Common myeloid progenitor, CD34-positive (primary cell): ENCODE measurements at regions not wholly inside any gene's neighbourhood (a gene's known extent, or its start where the extent isn't known, plus 50 kb on each side); places are given as distances from the start of the nearest gene placed in this dataset.

ENCODE experiments used
- CTCF ChIA-PET: fragments of 350-600 bp; sonication (Branson Sonifier 250); formaldehyde crosslinking; loops from one replicate; lab custom pipeline; 2021; ENCODE audit warnings: antibody characterized with exemption; lab: Charles Lee
- POLR2A ChIA-PET: fragments of 350-600 bp; sonication (Branson Sonifier 250); formaldehyde crosslinking; loops from one replicate; lab custom pipeline; 2021; ENCODE audit warnings: antibody characterized with exemption; lab: Charles Lee
- DNase-seq, 3 donors: peaks; one replicate each; pipeline versions ENCODE4 v3.0.0 to v3.0.0-alpha.2; 2013
- H3K27ac ChIP-seq, 2 experiments: 1 replicate in 1 of 2; 2 replicates in 1 of 2; pipeline ENCODE4 v1.7.0; 2013; ENCODE audit warnings: inconsistent platforms in 2 of 2, low read length in 2 of 2, mild to moderate bottlenecking in 2 of 2, low read depth in 1 of 2, moderate library complexity in 1 of 2; ENCODE audit not compliant: severe bottlenecking in 2 of 2, insufficient read depth in 1 of 2, poor library complexity in 1 of 2
- H3K27me3 ChIP-seq, 5 experiments: replicated peaks in 2 of 5; 1 replicate in 3 of 5; 2 replicates in 2 of 5; pipeline versions ENCODE4 v1.6.1 to v1.7.0; 2013; ENCODE audit warnings: low read length in 4 of 5, mild to moderate bottlenecking in 2 of 5, moderate library complexity in 2 of 5, inconsistent platforms in 1 of 5; ENCODE audit not compliant: insufficient read depth in 5 of 5, control insufficient read depth in 4 of 5
- H3K36me3 ChIP-seq, 4 experiments: 1 replicate in 2 of 4; 2 replicates in 2 of 4; pipeline versions ENCODE4 v1.6.1 to v1.7.0; 2013; ENCODE audit warnings: low read length in 3 of 4, control low read depth in 1 of 4, mild to moderate bottlenecking in 1 of 4; ENCODE audit not compliant: control insufficient read depth in 4 of 4, insufficient read depth in 4 of 4
- H3K4me1 ChIP-seq, 4 experiments: 1 replicate in 3 of 4; 2 replicates in 1 of 4; pipeline versions ENCODE4 v1.6.1 to v1.7.1; 2013; ENCODE audit warnings: low read length in 3 of 4, mild to moderate bottlenecking in 3 of 4, control low read depth in 1 of 4, inconsistent platforms in 1 of 4, moderate library complexity in 1 of 4; ENCODE audit not compliant: control insufficient read depth in 4 of 4, insufficient read depth in 4 of 4; ENCODE audit errors: control extremely low read depth in 1 of 4
- H3K4me3 ChIP-seq, 7 experiments: 1 replicate in 4 of 7; 2 replicates in 3 of 7; pipeline versions ENCODE4 v1.5.1 to v1.7.0; 2013; ENCODE audit warnings: mild to moderate bottlenecking in 7 of 7, low read length in 6 of 7, moderate library complexity in 6 of 7, inconsistent platforms in 2 of 7, low read depth in 2 of 7, control low read depth in 1 of 7; ENCODE audit not compliant: insufficient read depth in 4 of 7, control insufficient read depth in 1 of 7; ENCODE audit errors: extremely low read depth in 1 of 7
- H3K9me3 ChIP-seq, 5 experiments: 1 replicate in 4 of 5; 2 replicates in 1 of 5; pipeline versions ENCODE4 v1.6.1 to v1.7.1; 2013; ENCODE audit warnings: low read length in 4 of 5, mild to moderate bottlenecking in 2 of 5, inconsistent platforms in 1 of 5, low read depth in 1 of 5, moderate library complexity in 1 of 5; ENCODE audit not compliant: control insufficient read depth in 4 of 5, insufficient read depth in 2 of 5; ENCODE audit errors: control extremely low read depth in 1 of 5
- WGBS: methylation state at CpG from one replicate; pipeline ENCODE4 v1.1.5; 2013; ENCODE audit not compliant: insufficient coverage; 5-methylcytosine and 5-hydroxymethylcytosine counted together

DNA sequence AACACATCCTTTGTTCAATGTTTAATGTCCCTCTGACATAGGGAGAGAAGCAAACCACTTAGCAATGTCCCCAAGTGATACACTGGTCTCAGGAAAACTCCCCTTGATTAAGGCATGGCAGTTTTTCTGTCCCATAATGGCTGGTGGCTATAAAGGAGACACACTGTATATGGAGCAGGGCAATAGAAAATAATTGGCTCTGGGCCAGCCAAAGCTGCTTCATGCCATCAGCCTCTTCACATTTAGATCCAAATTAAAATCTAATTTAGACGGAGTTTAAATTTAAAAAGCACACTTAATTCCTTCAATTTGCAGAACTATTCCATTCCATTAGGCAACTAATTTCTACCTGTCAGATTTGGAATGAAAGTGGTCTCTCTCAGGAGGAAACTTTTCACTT, 638.1 kb downstream of the DSC3 start:
- ChIA-PET POLR2A (no interaction called here), CTCF (no interaction called here)
- no peaks in the 10 kb centered on the region for H3K27me3 ChIP-seq
- H3K36me3 ChIP-seq: no peaks in the 10 kb centered on the region
- H3K27ac ChIP-seq: no peak overlapping the region
- WGBS: no CpG with 5 or more reads among the region's 1 CpG
- H3K4me3 ChIP-seq: no peak overlapping the region
- DNase-seq: no peak
- H3K4me1 ChIP-seq: no peaks in the 10 kb centered on the region
- peaks cover 0 to 5% (median 0%) of the 10 kb centered on the region in 5 experiments for H3K9me3 ChIP-seq

- 74% methylated on average over 3 of the region's 3 CpGs for WGBS
These were observed 639.3 kb downstream of the DSC3 start for GRCh38 chr18:30403278-30403677.

GRCh38 chr18:30387401-30387800, 655.1 kb downstream of the DSC3 start:
- 20% methylated on average over 1 of the region's 2 CpGs for WGBS
- H3K36me3 ChIP-seq: no peaks in the 10 kb centered on the region
- H3K27me3 ChIP-seq: no peaks in the 10 kb centered on the region
- ChIA-PET POLR2A (no interaction called here), CTCF (interaction anchor here (0.7 kb wide), 1 partner anchor 13 kb away, joined by 3 read pairs; no protein-coding TSS in a partner anchor)
- no peak for DNase-seq
- no peak overlapping the region for H3K4me3 ChIP-seq
- no peaks in the 10 kb centered on the region for H3K4me1 ChIP-seq
- no peaks in the 10 kb centered on the region for H3K9me3 ChIP-seq
- no peak overlapping the region for H3K27ac ChIP-seq

More at GRCh38 chr18:30403278-30403677, 639.3 kb downstream of the DSC3 start:
- no peak overlapping the region for H3K27ac ChIP-seq
- ChIA-PET CTCF (no interaction called here), POLR2A (interaction anchor here (0.5 kb wide), 1 partner anchor 1930 kb away, joined by 4 read pairs; no protein-coding TSS in a partner anchor)
- no peaks in the 10 kb centered on the region for H3K4me1 ChIP-seq
- no peak overlapping the region for H3K4me3 ChIP-seq
- no peaks in the 10 kb centered on the region for H3K9me3 ChIP-seq
- no peaks in the 10 kb centered on the region for H3K36me3 ChIP-seq
- no peaks in the 10 kb centered on the region for H3K27me3 ChIP-seq
- no peak for DNase-seq

DNA sequence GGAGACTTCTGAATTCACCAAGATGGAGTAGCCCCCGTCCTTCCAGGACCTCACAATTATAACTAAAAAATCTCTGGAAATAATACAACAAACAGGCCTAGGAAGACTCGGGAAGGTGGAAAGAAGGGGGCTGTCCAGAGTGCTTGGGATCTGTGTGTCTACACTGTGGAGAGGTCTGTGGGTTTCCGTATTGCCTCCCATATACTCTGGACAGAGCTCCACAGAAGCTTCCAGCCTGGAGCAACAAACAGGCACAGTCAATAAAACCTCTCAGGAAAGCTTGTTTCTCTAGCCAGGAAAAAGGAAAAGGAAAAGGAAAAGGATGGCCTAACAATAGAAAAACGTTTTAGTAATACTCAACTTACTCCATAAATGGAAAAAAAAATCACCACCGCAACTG, 655.9 kb downstream of the DSC3 start:
- 0% methylated on average over 1 of the region's 5 CpGs for WGBS
- DNase-seq: no peak
- Histone ChIP-seq H3K4me1 (no peaks in the 10 kb centered on the region), H3K9me3 (no peaks in the 10 kb centered on the region), H3K36me3 (no peaks in the 10 kb centered on the region), H3K27me3 (no peaks in the 10 kb centered on the region), H3K4me3 (no peak overlapping the region), H3K27ac (no peak overlapping the region)
- POLR2A ChIA-PET: no interaction called here
- CTCF ChIA-PET: no interaction called here

- ChIA-PET POLR2A (no interaction called here), CTCF (no interaction called here)
- DNase-seq: no peak
- Histone ChIP-seq H3K9me3 (no peaks in the 10 kb centered on the region), H3K4me1 (no peaks in the 10 kb centered on the region), H3K27me3 (no peaks in the 10 kb centered on the region), H3K27ac (no peak overlapping the region), H3K36me3 (no peaks in the 10 kb centered on the region), H3K4me3 (no peak overlapping the region)
- 83% methylated on average over 1 of the region's 1 CpG for WGBS
These were observed 656.9 kb downstream of the DSC3 start for GRCh38 chr18:30385684-30386083.

DNA sequence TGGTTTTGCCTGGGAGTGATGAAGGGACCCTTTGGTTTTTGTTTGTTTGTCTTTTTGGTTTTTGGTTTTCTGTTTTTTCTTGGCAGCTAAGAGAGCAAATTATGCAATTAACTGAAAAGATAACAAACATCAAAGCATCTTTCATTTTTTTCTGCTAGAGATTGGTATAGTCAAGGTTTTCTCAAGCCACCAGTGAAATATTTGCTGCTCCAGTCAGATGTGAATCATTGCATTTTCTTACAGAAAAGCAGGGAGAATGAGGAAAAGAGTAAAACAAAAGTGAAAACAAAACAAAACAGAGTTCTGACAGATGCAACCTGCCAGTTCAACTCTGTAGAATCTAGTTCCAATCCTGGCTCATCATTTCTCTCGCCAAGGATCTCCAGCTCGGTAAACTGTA, 660.7 kb downstream of the DSC3 start:
- Histone ChIP-seq H3K27me3 (no peaks in the 10 kb centered on the region), H3K36me3 (no peaks in the 10 kb centered on the region), H3K4me3 (no peak overlapping the region), H3K27ac (no peak overlapping the region), H3K9me3 (no peaks in the 10 kb centered on the region), H3K4me1 (no peaks in the 10 kb centered on the region)
- no CpG with 5 or more reads among the region's 2 CpGs for WGBS
- ChIA-PET POLR2A (no interaction called here), CTCF (no interaction called here)
- no peak for DNase-seq

DNA sequence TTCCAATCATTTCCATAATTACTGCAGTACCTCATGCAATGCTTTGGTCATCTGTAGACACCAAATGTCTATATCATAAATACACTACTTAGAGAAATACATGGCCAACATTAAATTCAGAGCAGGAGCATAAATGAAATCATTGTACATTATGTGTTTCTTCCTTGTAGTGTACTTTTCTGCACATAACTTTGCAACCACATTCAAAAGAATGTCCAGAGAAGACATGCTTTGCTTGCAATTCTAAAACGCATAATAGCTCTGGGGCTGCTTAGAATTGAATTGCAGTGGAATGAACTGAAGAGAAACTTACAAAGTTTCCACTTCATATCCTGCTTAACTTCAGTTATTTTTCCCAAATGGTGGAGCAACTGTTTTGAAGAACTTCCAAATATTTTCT, 664.4 kb downstream of the DSC3 start:
- no peak overlapping the region for H3K27ac ChIP-seq
- POLR2A ChIA-PET: no interaction called here
- WGBS: no CpG with 5 or more reads among the region's 1 CpG
- H3K4me3 ChIP-seq: no peak overlapping the region
- CTCF ChIA-PET: no interaction called here
- H3K27me3 ChIP-seq: no peaks in the 10 kb centered on the region
- H3K36me3 ChIP-seq: no peaks in the 10 kb centered on the region
- H3K9me3 ChIP-seq: no peaks in the 10 kb centered on the region
- DNase-seq: no peak
- H3K4me1 ChIP-seq: no peaks in the 10 kb centered on the region
